ENCODE measurements at regions not wholly inside any gene's neighbourhood (a gene's known extent, or its start where the extent isn't known, plus 50 kb on each side); places are given as distances from the start of the nearest gene placed in this dataset.

GRCh38 chr12:68480526-68480925 lies 130.2 kb upstream of the RAP1B start:
- Mint-ChIP-seq H3K27ac (ENCODE audit: low read depth, unreplicated experiment) (no peak overlapping the region), H3K27me3 (ENCODE audit: insufficient read depth, unreplicated experiment) (no peaks in the 10 kb centered on the region), H3K36me3 (ENCODE audit: insufficient read depth, unreplicated experiment) (no peaks in the 10 kb centered on the region), H3K4me3 (ENCODE audit: unreplicated experiment) (no peak overlapping the region), H3K9me3 (ENCODE audit: unreplicated experiment) (no peaks in the 10 kb centered on the region), H3K4me1 (ENCODE audit: insufficient read depth, unreplicated experiment) (peaks cover 11% of the 10 kb centered on the region)
- TF ChIP-seq CTCF (IDR thresholded peaks at IDR 0.05; ENCODE audit: unreplicated experiment) = no peak
- BruUV-seq (replicated peaks) = no TSS peak
- ChIA-PET CTCF (no interaction called here), POLR2A (interaction anchor here (0.6 kb wide), 1 partner anchor 44 kb away, joined by 3 read pairs; no protein-coding TSS in a partner anchor)
- intact Hi-C loops (cut with micrococcal nuclease) = no loop called here
- DNase-seq (ENCODE audit: unreplicated experiment) = no peak

GRCh38 chr12:68481181-68481941 lies 129.3 kb upstream of the RAP1B start:
- Mint-ChIP-seq H3K4me3 (ENCODE audit: unreplicated experiment) (no peak overlapping the region), H3K36me3 (ENCODE audit: insufficient read depth, unreplicated experiment) (no peaks in the 10 kb centered on the region), H3K27ac (ENCODE audit: low read depth, unreplicated experiment) (no peak overlapping the region), H3K27me3 (ENCODE audit: insufficient read depth, unreplicated experiment) (no peaks in the 10 kb centered on the region), H3K4me1 (ENCODE audit: insufficient read depth, unreplicated experiment) (peaks cover 11% of the 10 kb centered on the region), H3K9me3 (ENCODE audit: unreplicated experiment) (no peaks in the 10 kb centered on the region)
- DNase-seq (ENCODE audit: unreplicated experiment) = no peak
- TF ChIP-seq CTCF (IDR thresholded peaks at IDR 0.05; ENCODE audit: unreplicated experiment) = no peak
- BruUV-seq (replicated peaks) = no TSS peak
- POLR2A ChIA-PET = no interaction called here
- intact Hi-C loops (cut with micrococcal nuclease) = no loop called here
- CTCF ChIA-PET = interaction anchor here (0.7 kb wide), 1 partner anchor 177 kb away, joined by 3 read pairs; no protein-coding TSS in a partner anchor

- Mint-ChIP-seq H3K36me3 (ENCODE audit: insufficient read depth, unreplicated experiment) (no peaks in the 10 kb centered on the region), H3K4me3 (ENCODE audit: unreplicated experiment) (no peak overlapping the region), H3K9me3 (ENCODE audit: unreplicated experiment) (no peaks in the 10 kb centered on the region), H3K4me1 (ENCODE audit: insufficient read depth, unreplicated experiment) (peaks cover 11% of the 10 kb centered on the region), H3K27me3 (ENCODE audit: insufficient read depth, unreplicated experiment) (no peaks in the 10 kb centered on the region), H3K27ac (ENCODE audit: low read depth, unreplicated experiment) (no peak overlapping the region)
- intact Hi-C loops (cut with micrococcal nuclease) = no loop called here
- no TSS peak for BruUV-seq (replicated peaks)
- no peak for DNase-seq (ENCODE audit: unreplicated experiment)
- ChIA-PET POLR2A (no interaction called here), CTCF (interaction anchor here (0.7 to 1.3 kb wide), 2 partner anchors 22 to 177 kb away, joined by 3 to 8 read pairs; no protein-coding TSS in a partner anchor)
- no peak for TF ChIP-seq CTCF (IDR thresholded peaks at IDR 0.05; ENCODE audit: unreplicated experiment)
Measured at GRCh38 chr12:68482014-68482413, 128.7 kb upstream of the RAP1B start.

- no peak for DNase-seq (ENCODE audit: unreplicated experiment)
- POLR2A ChIA-PET = no interaction called here
- H3K4me1 Mint-ChIP-seq (ENCODE audit: insufficient read depth, unreplicated experiment) = peaks cover 11% of the 10 kb centered on the region
- no peak overlapping the region for H3K27ac Mint-ChIP-seq (ENCODE audit: low read depth, unreplicated experiment)
- no peaks in the 10 kb centered on the region for H3K27me3 Mint-ChIP-seq (ENCODE audit: insufficient read depth, unreplicated experiment)
- no peak for TF ChIP-seq CTCF (IDR thresholded peaks at IDR 0.05; ENCODE audit: unreplicated experiment)
- CTCF ChIA-PET = interaction anchor here (1.3 kb wide), 1 partner anchor 21 kb away, joined by 8 read pairs; no protein-coding TSS in a partner anchor
- intact Hi-C loops (cut with micrococcal nuclease) = no loop called here
- no peak overlapping the region for H3K4me3 Mint-ChIP-seq (ENCODE audit: unreplicated experiment)
- H3K9me3 Mint-ChIP-seq (ENCODE audit: unreplicated experiment) = no peaks in the 10 kb centered on the region
- no peaks in the 10 kb centered on the region for H3K36me3 Mint-ChIP-seq (ENCODE audit: insufficient read depth, unreplicated experiment)
- BruUV-seq (replicated peaks) = no TSS peak
Measured at GRCh38 chr12:68482660-68483059, 128.0 kb upstream of the RAP1B start.

Measured in MCF 10A (cell line).